ENCODE measurements at regions not wholly inside any gene's neighbourhood (a gene's known extent, or its start where the extent isn't known, plus 50 kb on each side); places are given as distances from the start of the nearest gene placed in this dataset.

GRCh38 chr13:22825186-22825585 is 355.6 kb upstream of the SGCG start:
- Histone ChIP-seq H3K4me1 (replicated peaks; ENCODE audit: insufficient read depth) (no peaks in the 10 kb centered on the region), H3K9me2 (ENCODE audit: insufficient read depth) (no peaks in the 10 kb centered on the region), H3K79me2 (ENCODE audit: low read depth) (no peaks in the 10 kb centered on the region), H4K20me1 (ENCODE audit: insufficient read depth) (no peaks in the 10 kb centered on the region), H3K4me3 (no peak overlapping the region), H3K27me3 (ENCODE audit: insufficient read depth, low read depth) (peaks cover 7% of the 10 kb centered on the region; the same call in 1 of the 2 replicates), H3F3A (ENCODE audit: insufficient read depth, low read depth) (no peaks in the 10 kb centered on the region), H3K27ac (no peak overlapping the region), H3K9me3 (ENCODE audit: insufficient read depth, low read depth) (no peaks in the 10 kb centered on the region), H3K36me3 (ENCODE audit: low read depth) (no peaks in the 10 kb centered on the region), H3K4me2 (no peak overlapping the region), H2AFZ (no peak overlapping the region)
- TF ChIP-seq CTCF (conservative IDR thresholded peaks at IDR 0.05) (no peak), EZH2 (IDR thresholded peaks at IDR 0.05; ENCODE audit: low read depth) (no peak)
- CTCF ChIA-PET: no interaction called here
- DNase-seq: no peak
- BruUV-seq (replicated peaks): no TSS peak
- intact Hi-C loops (cut with micrococcal nuclease; ENCODE audit: unreplicated experiment): no loop called here
- POLR2A ChIA-PET (ENCODE audit: unreplicated experiment): no interaction called here

GRCh38 chr13:22828081-22828480 is 352.7 kb upstream of the SGCG start:
- TF ChIP-seq CTCF (conservative IDR thresholded peaks at IDR 0.05) (no peak), EZH2 (IDR thresholded peaks at IDR 0.05; ENCODE audit: low read depth) (no peak)
- Histone ChIP-seq H3K9me3 (ENCODE audit: insufficient read depth, low read depth) (no peaks in the 10 kb centered on the region), H3K79me2 (ENCODE audit: low read depth) (no peaks in the 10 kb centered on the region), H3K27me3 (ENCODE audit: insufficient read depth, low read depth) (peaks cover 17% of the 10 kb centered on the region; the same call in 1 of the 2 replicates), H2AFZ (no peak overlapping the region), H3K4me3 (no peak overlapping the region), H3K4me2 (no peak overlapping the region), H3F3A (ENCODE audit: insufficient read depth, low read depth) (no peaks in the 10 kb centered on the region), H3K36me3 (ENCODE audit: low read depth) (no peaks in the 10 kb centered on the region), H3K9me2 (ENCODE audit: insufficient read depth) (no peaks in the 10 kb centered on the region), H3K27ac (no peak overlapping the region), H4K20me1 (ENCODE audit: insufficient read depth) (no peaks in the 10 kb centered on the region; the same call in 1 of the 2 replicates), H3K4me1 (replicated peaks; ENCODE audit: insufficient read depth) (no peaks in the 10 kb centered on the region)
- ChIA-PET CTCF (no interaction called here), POLR2A (ENCODE audit: unreplicated experiment) (no interaction called here)
- BruUV-seq (replicated peaks): no TSS peak
- DNase-seq: no peak
- intact Hi-C loops (cut with micrococcal nuclease; ENCODE audit: unreplicated experiment): no loop called here

- no peak for TF ChIP-seq EZH2 (IDR thresholded peaks at IDR 0.05; ENCODE audit: low read depth)
- no peak for TF ChIP-seq CTCF (conservative IDR thresholded peaks at IDR 0.05)
- Histone ChIP-seq H3K36me3 (ENCODE audit: low read depth) (no peaks in the 10 kb centered on the region), H3K27ac (no peak overlapping the region), H3K9me2 (ENCODE audit: insufficient read depth) (no peaks in the 10 kb centered on the region), H3K79me2 (ENCODE audit: low read depth) (no peaks in the 10 kb centered on the region), H3K4me1 (replicated peaks; ENCODE audit: insufficient read depth) (no peaks in the 10 kb centered on the region), H2AFZ (no peak overlapping the region), H3K4me3 (no peak overlapping the region), H3K4me2 (no peak overlapping the region), H3K27me3 (ENCODE audit: insufficient read depth, low read depth) (peaks cover 11% of the 10 kb centered on the region), H3K9me3 (ENCODE audit: insufficient read depth, low read depth) (no peaks in the 10 kb centered on the region), H4K20me1 (ENCODE audit: insufficient read depth) (no peaks in the 10 kb centered on the region; the same call in 1 of the 2 replicates), H3F3A (ENCODE audit: insufficient read depth, low read depth) (no peaks in the 10 kb centered on the region)
- BruUV-seq (replicated peaks): no TSS peak
- DNase-seq: no peak
- POLR2A ChIA-PET (ENCODE audit: unreplicated experiment): no interaction called here
- CTCF ChIA-PET: no interaction called here
- intact Hi-C loops (cut with micrococcal nuclease; ENCODE audit: unreplicated experiment): no loop called here
These were observed 344.3 kb upstream of the SGCG start for GRCh38 chr13:22836475-22836874.
